Epithelial cell of esophagus (primary cell): ENCODE measurements at regions not wholly inside any gene's neighbourhood (a gene's known extent, or its start where the extent isn't known, plus 50 kb on each side); places are given as distances from the start of the nearest gene placed in this dataset.

ENCODE experiments used
- DNase-seq: peaks from one replicate; pipeline ENCODE4 v3.0.0; 2010; ENCODE audit warnings: low read depth
- H3K4me3 ChIP-seq: 2 replicates; pipeline ENCODE4 v1.5.1; 2011; ENCODE audit warnings: mild to moderate bottlenecking, low read length, control low read depth
- TF ChIP-seq, protein P1 (sequence below): IDR thresholded peaks from 2 replicates; pipeline ENCODE4 v1.5.1; 2011; ENCODE audit warnings: low read depth, mild to moderate bottlenecking, low read length, control low read depth, inconsistent platforms; ENCODE audit not compliant: insufficient read depth; ENCODE audit errors: missing control alignments

- H3K4me3 ChIP-seq, result no peak overlapping the region
- TF ChIP-seq, protein P1, sequence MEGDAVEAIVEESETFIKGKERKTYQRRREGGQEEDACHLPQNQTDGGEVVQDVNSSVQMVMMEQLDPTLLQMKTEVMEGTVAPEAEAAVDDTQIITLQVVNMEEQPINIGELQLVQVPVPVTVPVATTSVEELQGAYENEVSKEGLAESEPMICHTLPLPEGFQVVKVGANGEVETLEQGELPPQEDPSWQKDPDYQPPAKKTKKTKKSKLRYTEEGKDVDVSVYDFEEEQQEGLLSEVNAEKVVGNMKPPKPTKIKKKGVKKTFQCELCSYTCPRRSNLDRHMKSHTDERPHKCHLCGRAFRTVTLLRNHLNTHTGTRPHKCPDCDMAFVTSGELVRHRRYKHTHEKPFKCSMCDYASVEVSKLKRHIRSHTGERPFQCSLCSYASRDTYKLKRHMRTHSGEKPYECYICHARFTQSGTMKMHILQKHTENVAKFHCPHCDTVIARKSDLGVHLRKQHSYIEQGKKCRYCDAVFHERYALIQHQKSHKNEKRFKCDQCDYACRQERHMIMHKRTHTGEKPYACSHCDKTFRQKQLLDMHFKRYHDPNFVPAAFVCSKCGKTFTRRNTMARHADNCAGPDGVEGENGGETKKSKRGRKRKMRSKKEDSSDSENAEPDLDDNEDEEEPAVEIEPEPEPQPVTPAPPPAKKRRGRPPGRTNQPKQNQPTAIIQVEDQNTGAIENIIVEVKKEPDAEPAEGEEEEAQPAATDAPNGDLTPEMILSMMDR, result no peak
- no peak for DNase-seq
These were observed 112.7 kb downstream of the OXSM start for GRCh38 chr3:25902586-25902985.

DNA sequence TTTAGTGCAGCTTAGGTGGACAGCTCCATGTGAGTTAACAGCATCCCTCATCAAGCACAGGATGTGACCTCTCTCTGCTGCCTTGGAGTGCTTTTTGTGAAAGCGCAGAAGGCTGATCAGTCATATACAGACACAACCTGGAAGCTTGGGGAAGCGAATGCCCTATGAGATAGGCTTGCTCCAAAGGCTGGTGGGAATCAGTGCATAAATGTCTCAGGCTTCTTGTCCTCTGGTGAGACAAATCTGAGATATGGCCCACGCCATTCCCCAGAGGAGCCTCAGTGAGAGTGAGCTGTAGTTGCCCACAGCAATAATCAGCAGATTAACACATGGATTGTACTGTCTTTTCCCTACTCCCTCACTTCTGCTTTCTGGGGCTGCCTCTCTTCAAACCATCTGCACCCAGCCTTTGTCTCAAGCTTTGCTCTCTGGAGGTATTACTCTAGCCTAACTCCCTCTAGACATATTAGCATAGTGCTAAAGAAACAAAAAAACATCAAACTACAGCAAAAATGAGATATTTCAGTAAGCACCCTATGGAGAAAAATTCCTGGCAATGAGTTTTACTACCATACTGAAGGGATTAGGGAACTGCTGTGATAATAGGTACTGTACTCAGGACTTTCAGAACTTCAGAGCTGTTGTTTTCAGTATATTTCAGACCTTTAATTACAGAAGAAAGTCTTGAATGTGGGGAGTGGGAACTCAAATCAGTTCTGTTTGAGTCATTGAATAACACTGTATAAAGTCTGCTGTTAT is 113.7 kb downstream of the OXSM start:
- no peak for DNase-seq
- TF ChIP-seq, protein P1, result no peak
- no peak overlapping the region for H3K4me3 ChIP-seq

DNA sequence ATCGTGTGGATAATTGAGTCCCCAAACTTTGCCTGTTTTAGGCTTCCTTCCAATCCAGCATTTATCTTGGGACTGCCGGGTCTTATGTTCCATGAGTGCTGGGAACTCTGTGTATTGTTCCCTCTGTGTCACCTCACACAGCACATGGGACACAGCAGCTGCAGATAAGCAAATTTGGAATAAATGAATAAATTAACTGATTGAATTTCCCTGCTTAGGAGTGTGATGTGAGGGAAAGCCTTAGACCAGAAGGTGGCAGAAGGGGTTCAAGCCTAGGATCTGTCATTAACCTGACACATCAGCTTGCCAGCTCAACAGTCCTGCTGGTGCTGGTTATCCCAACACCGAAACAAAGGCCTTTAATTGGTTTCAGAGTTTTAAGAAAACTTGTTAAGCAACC is 114.3 kb downstream of the OXSM start:
- TF ChIP-seq, protein P1, result peak; percentile 49
- DNase-seq, result peak; percentile 41

DNA sequence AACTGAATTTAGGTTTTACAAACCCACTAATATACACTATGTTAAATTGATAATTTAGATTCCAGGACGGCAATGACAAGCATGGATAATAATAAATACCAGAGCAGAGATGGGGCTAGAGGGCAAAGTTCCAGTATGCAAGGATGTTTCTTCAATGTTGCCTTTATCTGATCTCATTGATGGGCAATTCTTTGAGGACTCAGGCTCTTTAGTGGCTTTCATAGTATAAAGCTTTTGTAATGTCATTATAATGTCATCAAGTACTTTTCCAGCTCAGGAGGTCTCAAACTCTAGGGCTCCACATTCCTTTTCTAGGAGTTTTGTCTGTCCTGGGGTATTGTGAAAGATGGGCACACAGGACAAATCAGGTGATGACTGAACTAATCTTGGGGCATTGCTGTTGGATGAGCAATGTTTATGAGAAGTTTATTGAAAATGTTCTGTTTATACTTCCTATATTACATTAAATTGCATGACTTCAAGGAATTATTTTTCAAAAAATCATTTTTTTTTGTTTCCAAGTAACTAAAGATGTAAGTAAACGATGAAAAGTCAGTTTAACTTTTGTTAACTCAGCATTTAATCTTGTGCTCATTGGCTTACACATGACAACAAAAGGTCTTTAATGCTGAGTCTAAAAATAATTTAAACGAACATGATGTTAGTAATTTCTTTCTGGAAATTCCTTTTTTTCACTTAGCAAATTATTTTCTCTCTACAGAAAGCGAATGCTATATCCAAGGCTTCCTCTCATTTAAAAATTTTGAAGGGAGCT is 116.4 kb downstream of the OXSM start:
- no peak for DNase-seq
- TF ChIP-seq, protein P1, result no peak
- H3K4me3 ChIP-seq, result no peak overlapping the region

More for the DNA sequence above, 114.3 kb downstream of the OXSM start:
- no peak overlapping the region for H3K4me3 ChIP-seq

DNA sequence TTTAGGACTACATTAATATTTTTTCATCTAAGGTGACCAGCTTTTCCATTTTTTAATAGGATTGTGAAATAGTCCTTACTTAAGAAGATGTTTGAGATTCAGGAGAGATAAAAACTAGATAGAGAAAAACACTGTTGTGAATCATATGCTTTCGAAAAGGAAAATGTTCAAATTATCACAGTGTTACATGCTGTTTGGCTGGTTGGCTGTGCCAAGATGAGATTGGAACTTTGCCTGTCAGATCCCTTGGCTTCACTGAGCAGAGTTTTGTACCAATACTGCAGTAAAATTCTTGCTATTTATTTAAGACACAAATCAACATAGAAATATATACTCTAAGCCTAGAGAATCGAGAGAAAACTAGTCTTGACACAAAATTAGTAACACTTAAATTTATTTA is 117.2 kb downstream of the OXSM start:
- no peak overlapping the region for H3K4me3 ChIP-seq
- DNase-seq, result no peak
- TF ChIP-seq, protein P1, result no peak

- no peak overlapping the region for H3K4me3 ChIP-seq
- TF ChIP-seq, protein P1, result no peak
- DNase-seq, result no peak
These were observed 120.2 kb downstream of the OXSM start for GRCh38 chr3:25910105-25910504.
